ENCODE measurements at regions not wholly inside any gene's neighbourhood (a gene's known extent, or its start where the extent isn't known, plus 50 kb on each side); places are given as distances from the start of the nearest gene placed in this dataset.

GRCh38 chr12:87302126-87302745 lies 727.0 kb downstream of the C12orf50 start:
- TF ChIP-seq POLR2A (IDR thresholded peaks at IDR 0.05): no peak
- TF ChIP-seq CTCF (IDR thresholded peaks at IDR 0.05): no peak

DNA sequence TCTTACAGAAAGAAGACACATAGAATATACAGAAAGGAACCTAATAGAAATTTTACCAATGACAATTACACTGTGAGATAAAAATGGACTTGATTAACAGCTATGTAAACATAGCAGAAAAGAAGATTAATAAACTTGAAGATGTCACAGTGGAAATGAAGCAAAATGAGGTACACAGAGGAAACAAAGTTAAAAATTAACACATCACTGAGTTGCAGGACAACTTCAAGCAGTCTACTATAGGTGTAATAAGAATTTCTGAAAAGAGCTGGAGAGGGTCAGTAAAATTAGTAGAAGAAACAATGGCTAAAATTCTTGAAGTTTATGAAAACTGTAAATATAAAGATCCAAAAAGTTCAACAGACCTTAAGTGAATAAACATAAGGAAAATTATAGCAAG lies 738.7 kb downstream of the C12orf50 start:
- no peaks in the 10 kb centered on the region for H3K9me3 ChIP-seq (replicated peaks in 1 of 3)
- H3K4me1 ChIP-seq (replicated peaks in 1 of 2): no peaks in the 10 kb centered on the region
- DNase-seq: no peak
- TF ChIP-seq POLR2A (IDR thresholded peaks at IDR 0.05): no peak
- no peaks in the 10 kb centered on the region for H3K27me3 ChIP-seq
- intact Hi-C loops (cut with DNase I): no loop called here
- H3K4me3 ChIP-seq: no peak overlapping the region
- no peaks in the 10 kb centered on the region for H3K36me3 ChIP-seq (replicated peaks in 1 of 2)
- no peak overlapping the region for H3K27ac ChIP-seq

More at GRCh38 chr12:87302126-87302745, 727.0 kb downstream of the C12orf50 start:
- H3K36me3 ChIP-seq (replicated peaks in 1 of 2): no peaks in the 10 kb centered on the region
- no peak overlapping the region for H3K4me3 ChIP-seq
- no peaks in the 10 kb centered on the region for H3K9me3 ChIP-seq (replicated peaks in 1 of 3)
- no peak for DNase-seq
- intact Hi-C loops (cut with DNase I): no loop called here
- H3K4me1 ChIP-seq (replicated peaks in 1 of 2): no peaks in the 10 kb centered on the region
- no peak overlapping the region for H3K27ac ChIP-seq
- 78 to 87% (median 85%) methylated on average over 5 of the region's 5 CpGs for WGBS, 4 donors
- no peaks in the 10 kb centered on the region for H3K27me3 ChIP-seq

- H3K4me1 ChIP-seq (replicated peaks in 1 of 2): no peaks in the 10 kb centered on the region
- DNase-seq: no peak
- no peaks in the 10 kb centered on the region for H3K9me3 ChIP-seq (replicated peaks in 1 of 3)
- H3K4me3 ChIP-seq: no peak overlapping the region
- no peaks in the 10 kb centered on the region for H3K36me3 ChIP-seq (replicated peaks in 1 of 2)
- H3K27me3 ChIP-seq: no peaks in the 10 kb centered on the region
- intact Hi-C loops (cut with DNase I): no loop called here
- H3K27ac ChIP-seq: no peak overlapping the region
- no peak for TF ChIP-seq CTCF (IDR thresholded peaks at IDR 0.05)
- no peak for TF ChIP-seq POLR2A (IDR thresholded peaks at IDR 0.05)
Measured at GRCh38 chr12:87283886-87284285, 745.3 kb downstream of the C12orf50 start.

GRCh38 chr12:87283111-87283510 lies 746.1 kb downstream of the C12orf50 start:
- Histone ChIP-seq H3K36me3 (replicated peaks in 1 of 2) (no peaks in the 10 kb centered on the region), H3K4me3 (no peak overlapping the region)
- intact Hi-C loops (cut with DNase I): no loop called here

More at GRCh38 chr12:87283111-87283510, 746.1 kb downstream of the C12orf50 start:
- no peaks in the 10 kb centered on the region for H3K9me3 ChIP-seq (replicated peaks in 1 of 3)
- DNase-seq: no peak
- no peaks in the 10 kb centered on the region for H3K27me3 ChIP-seq
- no peaks in the 10 kb centered on the region for H3K4me1 ChIP-seq (replicated peaks in 1 of 2)
- TF ChIP-seq POLR2A (IDR thresholded peaks at IDR 0.05) (no peak), CTCF (IDR thresholded peaks at IDR 0.05) (no peak)
- no peak overlapping the region for H3K27ac ChIP-seq
